CD4-positive, alpha-beta T cell (primary cell): ENCODE measurements at regions not wholly inside any gene's neighbourhood (a gene's known extent, or its start where the extent isn't known, plus 50 kb on each side); places are given as distances from the start of the nearest gene placed in this dataset.

ENCODE experiments used
- ATAC-seq: fragments of 200-7000 bp; cut with Tn5 transposase; one replicate; pipeline ENCODE4 v1.10.0; 2022; ENCODE audit warnings: mild to moderate bottlenecking; ENCODE audit not compliant: poor library complexity
- CTCF ChIA-PET: fragments of 350-600 bp; sonication (Branson Sonifier 250); formaldehyde crosslinking; loops from one replicate; lab custom pipeline; 2021; ENCODE audit warnings: antibody characterized with exemption, inconsistent platforms; lab: Charles Lee
- POLR2A ChIA-PET: fragments of 350-600 bp; sonication (Branson Sonifier 250); formaldehyde crosslinking; loops from one replicate; lab custom pipeline; 2021; ENCODE audit warnings: antibody characterized with exemption, inconsistent platforms; lab: Charles Lee
- DNase-seq, 14 experiments: peaks; one replicate each; pipeline ENCODE4 v3.0.0-alpha.2; 2013 to 2020; ENCODE audit warnings: mixed read lengths in 2 of 14
- H3K27ac ChIP-seq, 2 donors: one replicate each; pipeline versions ENCODE4 v1.5.1 to v1.7.0; 2013; ENCODE audit warnings: low read length in 2 of 2, low read depth in 1 of 2, mild to moderate bottlenecking in 1 of 2
- H3K27me3 ChIP-seq, 2 experiments: 1 replicate in 1 of 2; 2 replicates in 1 of 2; pipeline versions ENCODE4 v1.6.1 to v1.7.0; 2013; ENCODE audit warnings: low read length in 2 of 2, control low read depth in 1 of 2, mild to moderate bottlenecking in 1 of 2, moderate library complexity in 1 of 2; ENCODE audit not compliant: insufficient read depth in 2 of 2, control insufficient read depth in 1 of 2
- H3K36me3 ChIP-seq: one replicate; pipeline ENCODE4 v1.6.1; 2013; ENCODE audit warnings: low read length, control low read depth; ENCODE audit not compliant: insufficient read depth
- H3K4me1 ChIP-seq: one replicate; pipeline ENCODE4 v1.6.1; 2013; ENCODE audit warnings: low read length, control low read depth; ENCODE audit not compliant: insufficient read depth
- H3K4me3 ChIP-seq: one replicate; pipeline ENCODE4 v1.5.1; 2013; ENCODE audit warnings: mild to moderate bottlenecking, low read length, moderate library complexity
- H3K9me3 ChIP-seq, 2 experiments: 1 replicate in 1 of 2; 2 replicates in 1 of 2; pipeline versions ENCODE4 v1.6.1 to v1.7.0; 2013; ENCODE audit warnings: low read length in 2 of 2, mild to moderate bottlenecking in 2 of 2, control low read depth in 1 of 2, moderate library complexity in 1 of 2; ENCODE audit not compliant: control insufficient read depth in 1 of 2, insufficient read depth in 1 of 2
- H3K27ac Mint-ChIP-seq: one replicate; pipeline ENCODE4 v1.8.0; 2020; ENCODE audit warnings: mixed read lengths
- H3K27me3 Mint-ChIP-seq: one replicate; pipeline ENCODE4 v1.8.0; 2021; ENCODE audit warnings: mixed read lengths
- H3K36me3 Mint-ChIP-seq: one replicate; pipeline ENCODE4 v1.8.0; 2021; ENCODE audit warnings: low read depth, mixed read lengths
- H3K4me1 Mint-ChIP-seq: one replicate; pipeline ENCODE4 v1.8.0; 2021; ENCODE audit warnings: low read depth, mixed read lengths
- H3K4me3 Mint-ChIP-seq: one replicate; pipeline ENCODE4 v1.8.0; 2020; ENCODE audit warnings: mild to moderate bottlenecking, mixed read lengths
- H3K9me3 Mint-ChIP-seq: one replicate; pipeline ENCODE4 v1.8.0; 2020; ENCODE audit warnings: mixed read lengths
- CTCF ChIP-seq: fragments of 200-600 bp; IDR thresholded peaks from one replicate; pipeline ENCODE4 v1.8.0; 2022; ENCODE audit warnings: antibody characterized with exemption, mild to moderate bottlenecking
- intact Hi-C, 2 experiments: fragments of 100-400 bp; cut with DNase I in 1 of 2; cut with micrococcal nuclease in 1 of 2; formaldehyde crosslinking; loops; one replicate each; pipeline versions ENCODE4 v1.15.1 to v1.9.0; 2023 to 2025; cut with DNase I, micrococcal nuclease

GRCh38 chr4:96295143-96295741 is 455.3 kb downstream of the PDHA2 start:
- no peaks in the 10 kb centered on the region for H3K36me3 Mint-ChIP-seq
- intact Hi-C loops, result no loop called here
- ChIA-PET CTCF (no interaction called here), POLR2A (no interaction called here)
- H3K9me3 ChIP-seq, result peaks cover 0 to 3% of the 10 kb centered on the region in 2 experiments
- H3K4me1 Mint-ChIP-seq, result no peaks in the 10 kb centered on the region
- DNase-seq (no peak), ATAC-seq (no peak)
- no peaks in the 10 kb centered on the region for H3K27me3 Mint-ChIP-seq
- H3K27ac ChIP-seq, result no peak overlapping the region
- no peak overlapping the region for H3K4me3 ChIP-seq
- H3K9me3 Mint-ChIP-seq, result no peaks in the 10 kb centered on the region
- no peak overlapping the region for H3K27ac Mint-ChIP-seq
- H3K36me3 ChIP-seq, result no peaks in the 10 kb centered on the region
- TF ChIP-seq CTCF, result no peak
- no peaks in the 10 kb centered on the region for H3K27me3 ChIP-seq
- no peak overlapping the region for H3K4me3 Mint-ChIP-seq
- H3K4me1 ChIP-seq, result no peaks in the 10 kb centered on the region

- no peak overlapping the region for H3K4me3 Mint-ChIP-seq
- no peaks in the 10 kb centered on the region for H3K4me1 Mint-ChIP-seq
- no peaks in the 10 kb centered on the region for H3K27me3 ChIP-seq
- no peak overlapping the region for H3K27ac ChIP-seq
- ChIA-PET CTCF (no interaction called here), POLR2A (no interaction called here)
- no peaks in the 10 kb centered on the region for H3K36me3 ChIP-seq
- no peak for TF ChIP-seq CTCF
- no peak for DNase-seq
- no peaks in the 10 kb centered on the region for H3K4me1 ChIP-seq
- ATAC-seq, result no peak
- no peak overlapping the region for H3K27ac Mint-ChIP-seq
- H3K9me3 ChIP-seq, result peaks cover 0 to 4% of the 10 kb centered on the region in 2 experiments
- no peaks in the 10 kb centered on the region for H3K27me3 Mint-ChIP-seq
- intact Hi-C loops, result no loop called here
- H3K36me3 Mint-ChIP-seq, result no peaks in the 10 kb centered on the region
- peaks cover 4% of the 10 kb centered on the region for H3K9me3 Mint-ChIP-seq
- no peak overlapping the region for H3K4me3 ChIP-seq
These were observed 461.8 kb downstream of the PDHA2 start for GRCh38 chr4:96301715-96302114.

- Histone ChIP-seq H3K27ac (no peak overlapping the region), H3K27me3 (no peaks in the 10 kb centered on the region), H3K36me3 (no peaks in the 10 kb centered on the region), H3K9me3 (peaks cover 0 to 9% of the 10 kb centered on the region in 2 experiments), H3K4me3 (no peak overlapping the region), H3K4me1 (no peaks in the 10 kb centered on the region)
- Mint-ChIP-seq H3K4me3 (no peak overlapping the region), H3K27me3 (no peaks in the 10 kb centered on the region), H3K4me1 (no peaks in the 10 kb centered on the region), H3K9me3 (peaks cover 7% of the 10 kb centered on the region), H3K36me3 (no peaks in the 10 kb centered on the region), H3K27ac (no peak overlapping the region)
- DNase-seq (no peak), ATAC-seq (no peak)
- ChIA-PET POLR2A (no interaction called here), CTCF (no interaction called here)
- TF ChIP-seq CTCF, result no peak
- intact Hi-C loops, result no loop called here
These were observed 465.1 kb downstream of the PDHA2 start for GRCh38 chr4:96305030-96305429.
